ENCODE measurements at regions not wholly inside any gene's neighbourhood (a gene's known extent, or its start where the extent isn't known, plus 50 kb on each side); places are given as distances from the start of the nearest gene placed in this dataset.

- TF ChIP-seq HMGA2 (CRISPR knock-in tag; IDR thresholded peaks at IDR 0.05): no peak
- no peak for TF ChIP-seq MLX (CRISPR knock-in tag; IDR thresholded peaks at IDR 0.05)
- no peak for TF ChIP-seq MAX (CRISPR knock-in tag; IDR thresholded peaks at IDR 0.05)
- no peak for TF ChIP-seq ZNF423 (CRISPR knock-in tag; IDR thresholded peaks at IDR 0.05)
- no peak for TF ChIP-seq NFE2L1 (CRISPR knock-in tag; IDR thresholded peaks at IDR 0.05)
- TF ChIP-seq CDX4 (CRISPR knock-in tag; IDR thresholded peaks at IDR 0.05; ENCODE audit: borderline replicate concordance): no peak
- TF ChIP-seq ESRRA (CRISPR knock-in tag; IDR thresholded peaks at IDR 0.05; ENCODE audit: borderline replicate concordance): no peak
- TF ChIP-seq CREB1 (CRISPR knock-in tag; IDR thresholded peaks at IDR 0.05): no peak
- TF ChIP-seq USF2 (CRISPR knock-in tag; IDR thresholded peaks at IDR 0.05): no peak
- TF ChIP-seq STAT6 (CRISPR knock-in tag; conservative IDR thresholded peaks at IDR 0.05; ENCODE audit: low read depth): no peak
- TF ChIP-seq PRDM15 (CRISPR knock-in tag; IDR thresholded peaks at IDR 0.05): no peak
- TF ChIP-seq CTCF (IDR thresholded peaks at IDR 0.05): no peak
- TF ChIP-seq ETV6 (CRISPR knock-in tag; IDR thresholded peaks at IDR 0.05): no peak
- no peak for TF ChIP-seq ZNF416 (CRISPR knock-in tag; IDR thresholded peaks at IDR 0.05)
- TF ChIP-seq MXD4 (CRISPR knock-in tag; IDR thresholded peaks at IDR 0.05; ENCODE audit: borderline replicate concordance): no peak
- TF ChIP-seq NR1H2 (CRISPR knock-in tag; IDR thresholded peaks at IDR 0.05): no peak
- Mint-ChIP-seq H3K9me3 (no peaks in the 10 kb centered on the region), H3K27me3 (ENCODE audit: low read depth) (no peaks in the 10 kb centered on the region), H3K27ac (no peak overlapping the region), H3K36me3 (no peaks in the 10 kb centered on the region), H3K4me3 (no peak overlapping the region), H3K4me1 (peaks cover 7% of the 10 kb centered on the region)
- CTCF ChIA-PET: no interaction called here
- POLR2A ChIA-PET: no interaction called here
- DNase-seq (ENCODE audit: low spot score) (no peak), ATAC-seq (no peak)
These were observed 75.4 kb upstream of the LPAR1 start for GRCh38 chr9:111113712-111114111.
